NCI-H2081 treated with DMSO at 0.1 percent for 48 hours (cell line): ENCODE measurements at regions not wholly inside any gene's neighbourhood (a gene's known extent, or its start where the extent isn't known, plus 50 kb on each side); places are given as distances from the start of the nearest gene placed in this dataset.

ENCODE experiments used
- DNase-seq: peaks from one replicate; lab custom pipeline; 2025; lab: John Stamatoyannopoulos, UW

DNA sequence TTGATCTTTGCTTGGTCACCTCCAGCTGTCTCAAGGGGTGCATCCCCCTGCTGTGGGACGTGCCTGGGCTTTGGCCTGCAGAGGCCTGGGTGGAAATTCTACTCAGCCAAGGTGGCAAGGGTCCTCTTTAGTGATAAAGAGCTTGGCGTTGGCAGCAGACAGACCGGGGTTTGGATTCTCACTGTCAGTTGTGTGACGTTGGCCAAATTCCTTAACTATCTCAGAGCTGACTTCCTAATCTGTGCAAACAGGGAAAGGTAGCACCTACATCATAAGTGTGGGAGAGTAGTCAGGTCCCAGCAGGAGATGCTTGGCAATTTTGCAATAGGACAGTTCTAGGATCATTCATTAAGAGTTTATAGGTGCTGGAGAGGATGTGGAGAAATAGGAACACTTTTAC, 154.3 kb upstream of the GSC start:
- DNase-seq, result no peak

DNA sequence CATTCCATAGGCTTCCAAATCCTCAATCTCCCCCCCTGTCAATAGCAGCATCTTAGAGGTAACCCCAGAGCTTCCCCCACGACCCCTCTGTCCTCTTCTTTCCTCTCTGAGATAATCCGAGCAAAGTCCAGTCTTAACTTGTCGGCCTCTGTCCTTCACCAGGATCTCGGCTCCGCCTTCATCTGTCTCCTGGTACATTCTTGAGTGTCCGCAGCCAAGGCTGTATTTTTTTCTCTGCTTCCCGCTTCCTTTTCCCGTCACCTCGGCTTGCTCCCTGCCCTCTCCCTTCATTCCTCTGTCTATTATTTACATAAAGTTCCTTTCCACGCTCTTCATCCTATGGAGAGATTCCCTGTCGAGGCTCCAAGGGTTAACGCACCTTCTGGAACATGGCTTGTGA, 153.9 kb upstream of the GSC start:
- no peak for DNase-seq

DNA sequence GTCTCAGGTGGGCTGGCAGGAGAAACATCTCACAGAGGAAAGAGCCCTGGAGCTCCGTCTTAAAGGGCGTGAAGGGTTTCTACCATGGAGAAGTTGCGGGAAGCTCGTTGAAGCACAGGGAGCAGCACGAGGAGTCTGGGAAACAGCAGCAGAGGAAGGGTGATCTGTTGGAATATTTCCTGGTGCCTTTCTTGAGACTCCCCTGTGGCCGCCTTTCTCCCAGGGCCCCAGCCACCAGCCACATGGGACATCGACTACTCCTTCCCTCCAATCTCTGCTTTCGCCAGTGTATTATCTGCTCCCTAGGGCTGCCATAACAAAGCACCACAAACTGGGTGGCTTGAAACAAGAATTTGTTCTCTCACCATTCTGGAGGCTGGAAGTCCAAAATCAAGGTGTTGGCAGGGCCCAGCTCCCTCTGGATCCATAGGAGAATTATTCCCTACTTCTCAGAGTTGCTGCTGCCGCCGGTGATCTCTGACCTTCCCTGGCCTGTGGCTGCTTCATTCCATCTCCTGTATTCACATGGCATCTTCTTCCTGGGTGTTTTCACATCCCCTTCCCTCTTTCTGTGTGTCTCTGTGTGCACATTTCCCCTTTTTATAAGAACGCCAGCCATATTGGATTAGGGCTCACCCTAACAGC, 152.8 kb upstream of the GSC start:
- DNase-seq, result no peak

DNA sequence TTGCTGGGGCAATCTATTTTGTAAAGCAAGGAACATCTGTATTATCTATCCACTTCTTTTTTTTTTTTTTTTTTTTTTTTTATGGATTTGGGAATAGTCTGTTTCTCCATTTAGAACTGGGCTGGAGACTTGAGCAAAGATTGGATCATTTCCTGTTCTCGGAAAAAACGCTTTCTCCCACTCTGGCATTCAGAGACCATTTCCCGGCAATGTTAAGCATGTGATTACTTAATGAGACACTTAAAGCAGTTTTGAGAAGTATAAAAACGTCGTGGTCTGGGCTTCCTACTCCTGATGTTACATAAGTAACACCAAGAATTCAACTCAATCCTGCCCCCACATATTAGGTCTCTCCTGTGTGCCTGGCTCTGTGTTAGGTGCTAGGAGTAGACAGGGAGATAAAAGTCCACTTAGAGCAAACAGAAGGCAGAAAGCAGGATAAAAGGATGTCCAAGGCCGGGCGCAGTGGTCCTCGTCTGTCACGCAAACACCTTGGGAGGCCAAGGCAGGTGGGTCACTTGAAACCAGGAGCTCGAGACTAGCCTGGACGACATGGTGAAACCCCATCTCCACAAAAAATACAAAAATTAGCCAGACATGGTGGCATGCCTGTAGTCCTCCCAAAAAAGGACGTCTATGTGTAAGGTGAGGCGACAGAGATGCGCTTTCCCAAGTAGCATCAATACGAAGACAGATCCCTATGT, 152.1 kb upstream of the GSC start:
- DNase-seq, result no peak

DNA sequence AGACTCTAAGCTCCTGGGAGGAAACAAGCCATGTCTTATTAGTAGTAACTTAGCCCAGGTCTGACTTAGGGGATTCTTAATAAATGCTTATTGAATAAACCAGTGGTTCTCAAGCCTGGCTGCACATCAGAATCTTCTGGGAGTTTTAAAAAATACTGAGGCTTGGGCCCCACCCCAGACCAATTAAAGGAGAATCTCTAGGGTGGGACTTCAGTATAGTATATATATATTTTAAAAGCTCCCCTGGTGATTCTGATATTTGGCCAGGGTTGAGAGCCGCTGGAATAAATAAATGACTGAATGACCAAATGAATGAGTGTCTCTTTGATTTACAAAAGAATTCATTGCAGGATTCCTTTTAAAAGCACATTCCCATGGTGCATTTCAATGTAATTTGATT, 151.5 kb upstream of the GSC start:
- DNase-seq, result no peak

DNA sequence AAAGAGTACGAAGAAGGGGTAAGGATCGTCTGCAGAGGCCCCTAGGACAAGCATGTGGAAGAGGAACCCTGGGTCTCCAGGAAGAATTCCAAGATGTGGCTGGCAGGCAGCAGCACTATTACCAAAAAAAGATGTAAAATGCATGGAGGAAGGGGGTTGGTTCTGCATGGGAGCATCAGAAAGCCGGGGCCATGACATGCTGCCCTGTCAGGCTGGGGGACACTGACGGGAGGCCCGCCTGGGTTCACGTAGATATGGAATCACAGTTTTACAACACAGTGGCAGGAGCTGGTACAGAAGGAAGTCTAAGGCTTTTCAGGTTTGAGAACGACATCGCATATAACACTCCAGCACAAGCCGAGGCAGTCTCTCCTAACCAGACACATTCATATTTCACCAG, 150.0 kb upstream of the GSC start:
- no peak for DNase-seq

DNA sequence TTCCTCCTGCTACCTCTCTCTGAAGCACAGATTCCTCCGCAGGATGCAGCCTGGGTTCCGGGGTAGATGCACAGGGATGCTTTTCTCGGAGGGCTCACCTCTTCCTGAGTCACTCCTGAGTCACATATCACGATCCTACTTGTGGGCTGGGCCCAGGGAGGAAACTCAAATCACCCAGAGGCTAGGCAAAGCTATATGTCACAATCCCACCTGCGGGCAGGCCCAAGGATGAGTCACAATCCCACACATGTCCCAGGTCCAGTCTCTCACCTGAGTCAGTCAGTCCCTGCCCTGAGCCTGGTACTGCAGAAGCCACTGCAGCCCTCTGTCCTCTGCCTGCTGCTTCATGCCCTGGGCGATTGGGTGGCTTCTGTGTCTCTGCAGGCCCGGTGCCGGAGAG, 149.0 kb upstream of the GSC start:
- no peak for DNase-seq

DNA sequence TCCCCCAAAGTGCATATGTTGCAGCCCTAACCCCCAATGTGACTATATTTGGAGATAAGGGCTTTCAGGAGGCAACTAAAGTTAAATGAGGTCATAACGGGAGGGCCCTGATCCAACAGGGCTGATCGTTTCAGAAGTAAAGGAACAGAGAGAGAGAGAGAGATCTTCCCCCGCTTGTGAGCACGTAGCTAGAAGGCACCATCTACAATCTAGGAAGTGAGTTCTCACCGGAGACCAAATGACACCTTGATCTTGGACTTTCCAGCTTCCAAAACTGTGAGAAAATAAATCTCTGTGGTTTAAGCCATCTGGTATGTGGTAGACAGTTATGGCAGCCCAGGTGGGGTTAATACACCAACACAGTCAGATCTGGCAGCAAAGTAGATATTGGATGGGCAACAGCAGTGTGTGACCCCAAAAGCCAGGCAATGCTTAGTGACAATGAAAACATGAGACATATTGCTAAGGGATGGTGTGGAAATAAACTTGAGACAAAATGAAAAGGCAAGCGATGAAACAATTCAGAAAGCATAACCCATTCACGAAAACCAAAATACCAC, 147.2 kb upstream of the GSC start:
- no peak for DNase-seq

DNA sequence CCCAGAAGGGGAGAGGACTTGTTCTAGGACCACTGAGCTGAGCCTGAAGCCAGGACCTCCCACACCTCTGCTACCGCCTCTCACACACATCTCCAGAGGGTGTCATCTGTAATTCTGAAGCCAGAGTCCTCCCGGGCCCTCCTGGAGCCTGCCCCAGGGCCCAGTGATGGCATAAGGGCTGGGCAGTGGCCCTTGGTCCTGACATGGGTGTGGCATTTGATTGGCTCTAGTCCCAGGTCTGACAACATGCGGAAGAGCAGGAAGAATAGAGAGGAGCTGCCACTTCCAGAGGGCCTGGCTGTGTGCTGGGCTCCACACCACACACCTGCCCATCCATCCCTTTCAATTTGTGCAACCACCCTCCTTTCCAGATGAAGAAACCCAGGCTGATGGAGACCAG, 144.3 kb upstream of the GSC start:
- DNase-seq, result no peak

DNA sequence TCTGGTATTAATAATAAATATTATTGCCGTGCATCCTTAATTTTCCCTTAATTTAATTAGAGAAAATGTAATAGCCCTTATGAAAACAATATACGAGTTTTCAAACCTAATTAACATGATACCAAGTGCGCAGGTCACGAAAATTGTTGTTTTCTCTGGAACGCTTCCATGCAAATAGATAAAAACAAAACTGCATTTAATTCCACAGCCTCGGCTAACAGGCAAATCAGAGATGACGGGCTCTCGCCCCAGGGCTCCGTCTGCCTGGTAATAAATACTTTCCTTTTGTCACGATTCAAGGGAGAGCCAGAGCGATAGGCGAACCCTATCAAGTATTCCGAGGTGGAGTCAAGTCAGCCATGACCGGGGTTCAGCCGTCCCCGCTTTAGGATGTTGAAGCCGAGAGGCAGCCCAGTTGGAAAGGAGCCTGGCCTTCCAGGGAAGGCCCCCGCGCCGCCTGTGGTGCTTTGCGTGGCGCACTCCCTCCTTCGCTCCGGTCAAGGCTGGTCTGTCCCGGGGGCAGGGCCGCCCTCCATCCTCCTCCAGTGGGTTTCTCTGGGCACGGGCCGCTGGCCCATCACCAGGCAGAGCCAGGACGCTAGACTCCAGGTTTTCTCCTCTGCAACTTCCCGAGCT, 137.8 kb upstream of the GSC start:
- no peak for DNase-seq

DNA sequence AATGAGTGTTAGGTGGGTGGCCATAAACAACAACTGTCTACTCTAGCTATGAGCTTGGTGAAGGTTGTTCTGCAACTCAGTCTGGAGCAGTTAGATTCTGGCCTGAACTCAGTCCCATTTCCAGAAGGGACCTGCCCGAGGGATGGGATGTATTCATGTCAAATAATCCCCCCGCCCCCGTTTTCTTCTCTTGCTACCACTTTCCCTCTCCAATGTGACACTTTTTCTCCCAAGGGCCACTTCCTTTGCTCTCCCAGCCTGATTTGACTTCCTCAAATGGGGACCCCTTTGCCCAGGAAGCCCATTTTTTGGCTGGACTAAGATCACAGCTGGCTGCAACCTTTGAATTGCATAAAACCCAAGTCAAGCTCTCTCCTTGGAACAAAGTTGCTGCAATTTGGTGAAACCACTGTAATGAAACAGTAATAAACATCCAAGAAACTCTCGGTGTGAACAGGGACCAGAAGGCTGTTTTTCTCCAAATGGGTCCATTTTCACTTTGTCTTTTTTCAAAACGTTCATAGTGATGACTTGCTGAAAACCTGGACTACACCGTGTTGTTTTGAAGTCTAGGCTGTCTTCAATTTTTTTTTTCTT, 137.2 kb upstream of the GSC start:
- no peak for DNase-seq

DNA sequence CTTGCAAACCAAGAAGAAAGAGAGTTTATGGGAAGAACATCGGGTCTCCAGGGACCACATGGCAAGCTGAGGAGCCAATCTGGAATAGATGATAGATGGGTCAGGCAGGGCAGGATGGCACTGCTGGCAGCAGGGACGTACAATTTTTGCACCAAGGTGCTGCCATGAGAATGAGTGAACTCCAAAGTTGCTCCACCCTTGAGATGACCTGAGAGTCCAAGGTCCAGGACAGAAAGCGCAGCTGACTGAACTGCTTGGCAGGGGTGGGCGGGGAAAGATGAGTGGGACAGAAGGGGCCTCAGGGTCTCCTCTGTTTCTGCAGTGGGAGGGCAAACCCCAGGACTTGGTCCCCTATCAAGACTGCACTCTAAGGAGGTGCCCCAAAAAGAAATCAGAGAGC, 136.7 kb upstream of the GSC start:
- no peak for DNase-seq

DNA sequence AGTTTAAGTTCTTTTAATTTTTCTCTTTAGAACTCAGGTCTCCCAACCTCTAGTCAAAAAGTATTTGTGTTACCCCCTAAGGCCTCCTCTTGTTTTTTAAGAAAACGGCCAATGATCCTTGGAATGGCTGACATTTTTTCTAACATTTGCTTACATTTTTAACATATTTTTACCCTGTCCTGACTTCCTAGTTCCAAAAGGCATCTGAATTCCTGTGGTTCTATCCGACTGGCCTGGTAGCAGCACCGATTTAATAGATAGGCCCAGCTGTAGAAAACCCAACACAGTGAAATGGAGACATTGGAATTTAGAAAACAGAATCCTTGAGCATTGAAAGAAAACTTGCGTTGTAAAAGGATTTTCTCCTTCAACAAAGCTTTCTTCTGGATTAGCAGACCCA, 134.7 kb upstream of the GSC start:
- DNase-seq, result no peak

DNA sequence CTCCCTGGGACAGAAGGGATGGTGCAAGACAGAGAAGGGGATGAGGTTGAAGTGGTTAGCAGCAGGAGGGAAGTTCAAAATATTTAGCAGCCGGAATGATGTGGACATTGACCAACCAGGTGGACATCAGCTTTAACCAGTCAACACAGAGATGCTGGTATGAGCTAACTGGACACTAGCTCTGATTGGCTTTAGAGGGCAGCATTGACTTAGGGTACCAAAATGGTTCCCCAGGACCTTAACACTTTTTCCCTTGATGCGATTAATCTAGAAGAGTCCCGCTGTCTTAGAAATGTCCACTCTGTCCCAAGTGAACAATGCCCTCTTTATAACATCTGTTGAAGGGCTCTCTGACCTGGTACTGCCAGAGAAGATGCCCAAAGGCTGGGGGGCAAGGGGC, 134.0 kb upstream of the GSC start:
- DNase-seq, result no peak

DNA sequence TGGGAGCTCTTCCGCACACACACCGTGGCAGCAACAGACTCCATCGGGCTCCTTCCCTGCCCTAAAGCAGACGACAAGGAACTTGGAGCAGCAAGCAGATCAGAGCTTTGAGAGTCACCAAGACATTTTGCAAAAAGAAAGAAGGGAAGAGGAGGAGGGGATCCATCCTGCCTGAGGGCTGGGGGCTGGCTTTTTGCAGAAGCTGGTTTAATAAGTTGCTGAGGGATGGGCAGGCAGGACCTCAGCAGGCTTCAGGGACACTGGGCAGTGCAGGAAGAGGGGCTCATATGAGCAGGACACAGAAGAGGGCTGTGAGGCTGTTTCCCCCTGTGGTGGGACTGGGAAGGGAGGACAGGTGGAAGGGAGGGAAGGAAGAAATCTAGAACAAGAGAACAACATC, 133.4 kb upstream of the GSC start:
- DNase-seq, result no peak

DNA sequence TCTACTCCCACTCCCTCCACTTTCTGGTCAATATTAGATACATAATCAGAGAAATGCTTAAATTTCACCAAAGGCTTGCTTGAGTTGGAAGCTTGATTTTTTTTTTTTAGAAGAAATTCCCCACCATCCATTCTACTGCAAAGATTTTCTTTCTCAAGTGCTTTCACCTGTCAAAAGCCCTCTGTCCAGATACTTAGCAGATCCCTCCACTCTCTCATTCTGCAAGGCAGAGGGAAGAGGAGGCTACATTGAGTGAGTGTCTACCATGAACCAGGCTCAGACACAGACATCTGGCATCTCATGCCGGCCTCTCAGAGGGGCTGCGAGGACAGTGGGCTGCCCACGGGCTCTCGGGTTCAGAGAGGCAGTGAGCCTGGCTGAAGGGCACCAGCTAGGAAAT, 127.6 kb upstream of the GSC start:
- DNase-seq, result no peak

DNA sequence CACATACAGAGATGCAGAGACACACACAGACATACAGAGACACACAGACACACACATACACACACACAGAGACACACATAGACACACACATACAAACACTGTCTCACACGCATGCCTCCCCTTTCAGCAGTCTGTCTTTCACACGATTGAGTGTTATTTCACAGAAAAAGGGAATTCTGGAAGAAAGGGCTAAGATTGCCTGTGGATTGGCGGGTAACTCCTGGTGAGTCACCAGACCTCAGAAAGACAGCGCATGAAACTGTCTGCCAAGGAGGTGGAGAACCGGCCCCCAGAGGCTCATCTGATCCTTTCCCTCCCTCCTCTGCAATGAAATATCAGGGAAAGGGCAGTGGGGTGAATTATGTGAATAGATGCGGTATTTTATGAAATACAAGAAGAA, 127.2 kb upstream of the GSC start:
- DNase-seq, result no peak

DNA sequence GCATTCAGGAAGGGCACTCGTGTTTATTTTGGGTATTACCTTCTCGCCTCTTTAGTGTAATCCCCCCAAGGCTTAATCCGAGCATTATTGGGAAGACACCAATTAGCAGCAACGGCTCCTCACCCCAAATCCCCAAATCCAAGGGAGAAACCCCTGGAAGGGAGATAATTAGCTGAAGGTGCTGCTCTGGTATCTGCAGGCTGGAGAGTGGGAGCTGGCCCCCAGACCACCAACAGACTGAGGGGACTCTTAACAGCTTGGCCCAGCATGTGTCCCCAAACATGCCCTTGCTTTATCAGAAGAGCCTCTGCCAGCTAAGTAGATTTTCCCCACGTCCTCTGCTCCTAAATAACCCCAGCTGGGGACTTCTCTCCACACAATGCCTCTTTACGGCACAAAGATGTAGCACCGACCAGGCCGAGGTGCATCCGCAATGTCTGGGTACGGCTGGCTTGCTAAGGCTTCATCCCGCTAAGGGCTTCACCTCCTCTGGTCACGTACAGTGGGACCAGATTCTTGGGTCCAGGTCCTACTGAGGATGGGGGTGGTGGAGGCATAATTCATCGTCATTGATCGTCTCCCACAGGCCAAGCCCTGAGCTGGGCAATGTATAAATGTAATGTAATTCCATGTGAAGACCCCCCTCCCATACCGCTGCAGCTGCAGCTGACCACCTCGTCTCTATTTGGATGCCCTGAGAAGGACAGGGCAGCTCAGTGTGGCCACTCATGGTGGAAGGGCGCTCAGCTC, 123.7 kb upstream of the GSC start:
- DNase-seq, result no peak

DNA sequence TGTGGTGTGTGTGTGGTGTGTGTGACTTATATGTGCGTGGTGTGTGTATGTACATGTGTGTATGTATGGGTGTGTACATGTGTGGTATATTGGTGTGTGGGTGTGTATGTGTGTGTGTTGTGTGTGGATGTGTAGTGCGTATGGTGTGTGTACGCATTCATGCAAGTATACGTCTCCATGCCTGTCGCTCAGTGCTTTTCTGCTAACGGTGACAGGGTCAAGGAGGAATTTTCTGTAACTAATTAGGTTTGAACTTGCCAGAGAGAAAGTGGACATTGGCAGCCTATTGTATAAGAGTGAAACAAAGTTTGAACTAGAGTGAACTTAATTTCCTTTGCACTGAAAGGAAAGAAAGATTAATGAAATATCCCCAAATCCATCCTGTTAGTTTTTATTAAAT, 120.9 kb upstream of the GSC start:
- no peak for DNase-seq

DNA sequence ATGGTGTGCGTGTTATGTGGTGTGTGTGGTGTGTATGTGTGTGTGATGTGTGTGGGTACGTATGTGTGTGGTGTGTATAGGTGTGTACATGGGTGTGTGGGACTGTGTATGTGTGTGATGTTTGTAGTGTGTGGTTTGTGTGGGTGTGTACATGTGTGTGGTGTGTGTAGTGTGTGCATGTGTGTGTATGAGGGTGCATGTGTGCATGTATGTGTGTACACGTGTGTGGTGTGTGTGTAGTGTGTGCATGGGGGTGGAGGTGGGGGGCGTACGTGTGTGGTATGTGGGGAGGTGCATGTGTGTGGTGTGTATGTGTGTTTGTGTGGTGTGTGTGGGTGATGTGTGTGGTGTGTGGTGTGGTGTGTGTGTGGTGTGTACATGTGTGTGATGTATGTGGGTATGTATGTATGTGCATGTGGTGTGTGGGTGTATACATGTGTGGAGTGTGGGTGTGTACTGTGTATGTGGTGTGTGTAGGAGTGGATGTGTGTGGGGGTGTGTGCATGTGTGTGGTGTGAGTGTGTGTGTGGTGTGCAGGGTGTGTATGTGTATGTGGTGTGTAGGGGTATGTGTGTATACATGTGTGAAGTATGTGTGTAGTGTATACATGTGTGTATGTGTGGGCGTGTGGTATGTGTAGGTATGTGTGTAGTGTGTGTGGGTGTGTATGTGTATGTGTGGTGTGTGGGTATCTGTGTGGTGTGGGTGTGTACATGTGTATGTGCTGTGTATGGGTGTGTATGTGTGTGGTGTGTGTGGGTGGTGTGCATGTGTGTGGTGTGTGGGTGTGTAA, 119.8 kb upstream of the GSC start:
- DNase-seq, result no peak

DNA sequence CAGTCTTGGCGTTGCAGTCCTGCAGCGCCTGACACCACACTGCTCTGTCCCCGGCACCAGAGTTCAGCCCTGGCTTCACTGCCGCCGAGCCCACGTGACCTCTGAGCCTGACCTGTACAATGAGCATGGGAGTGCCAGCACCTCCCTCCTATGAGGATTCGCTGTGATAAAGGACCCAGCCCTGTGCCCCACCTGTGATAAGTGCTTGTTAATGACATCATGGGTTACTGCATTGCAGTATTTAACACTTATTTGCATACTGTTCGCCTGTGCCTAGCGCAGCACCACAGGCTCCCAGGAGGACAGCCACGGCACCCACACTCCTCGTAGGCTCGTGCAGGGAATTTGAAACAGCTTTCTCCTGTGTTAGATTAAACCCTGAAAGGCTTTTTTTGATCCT, 118.2 kb upstream of the GSC start:
- no peak for DNase-seq

DNA sequence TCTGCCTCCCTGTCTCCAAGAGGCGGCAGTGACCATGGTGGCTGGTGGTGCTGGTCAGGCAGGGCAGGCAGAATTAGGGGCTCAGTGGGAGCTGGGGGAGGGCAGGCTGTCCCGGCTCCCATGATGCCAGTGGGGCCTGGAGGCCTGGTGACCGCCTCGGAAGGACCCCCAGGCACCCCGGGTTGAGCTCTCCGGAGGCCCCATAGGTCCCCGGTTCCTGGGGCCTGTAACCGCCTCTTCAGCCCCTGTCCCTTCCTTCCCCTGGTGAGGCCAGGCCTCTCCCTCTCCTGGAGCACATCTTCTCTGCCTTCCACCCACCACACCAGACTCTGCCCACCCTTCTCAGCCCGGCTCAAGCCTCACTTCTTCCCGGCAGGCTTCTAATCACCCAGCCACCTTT, 117.7 kb upstream of the GSC start:
- DNase-seq, result no peak
